Peyer's patch (tissue), 4 donors: ENCODE measurements at regions not wholly inside any gene's neighbourhood (a gene's known extent, or its start where the extent isn't known, plus 50 kb on each side); places are given as distances from the start of the nearest gene placed in this dataset.

ENCODE experiments used
- POLR2A ChIP-seq, 2 donors: fragments of 450-650 bp; IDR thresholded peaks; one replicate each; pipeline ENCODE4 v1.5.1; 2017; ENCODE audit warnings: antibody characterized with exemption in 2 of 2, mild to moderate bottlenecking in 2 of 2, moderate library complexity in 2 of 2
- TF ChIP-seq, protein P1 (sequence below), 6 experiments: fragments of 450-650 bp in 4 of 6; fragments of 200-600 bp in 2 of 6; sonication (generic) in 1 of 6; IDR thresholded peaks; one replicate each; pipeline ENCODE4 v1.5.1; 2017 to 2019; ENCODE audit warnings: antibody characterized with exemption in 6 of 6, mild to moderate bottlenecking in 3 of 6, moderate library complexity in 1 of 6

- TF ChIP-seq, protein P1, sequence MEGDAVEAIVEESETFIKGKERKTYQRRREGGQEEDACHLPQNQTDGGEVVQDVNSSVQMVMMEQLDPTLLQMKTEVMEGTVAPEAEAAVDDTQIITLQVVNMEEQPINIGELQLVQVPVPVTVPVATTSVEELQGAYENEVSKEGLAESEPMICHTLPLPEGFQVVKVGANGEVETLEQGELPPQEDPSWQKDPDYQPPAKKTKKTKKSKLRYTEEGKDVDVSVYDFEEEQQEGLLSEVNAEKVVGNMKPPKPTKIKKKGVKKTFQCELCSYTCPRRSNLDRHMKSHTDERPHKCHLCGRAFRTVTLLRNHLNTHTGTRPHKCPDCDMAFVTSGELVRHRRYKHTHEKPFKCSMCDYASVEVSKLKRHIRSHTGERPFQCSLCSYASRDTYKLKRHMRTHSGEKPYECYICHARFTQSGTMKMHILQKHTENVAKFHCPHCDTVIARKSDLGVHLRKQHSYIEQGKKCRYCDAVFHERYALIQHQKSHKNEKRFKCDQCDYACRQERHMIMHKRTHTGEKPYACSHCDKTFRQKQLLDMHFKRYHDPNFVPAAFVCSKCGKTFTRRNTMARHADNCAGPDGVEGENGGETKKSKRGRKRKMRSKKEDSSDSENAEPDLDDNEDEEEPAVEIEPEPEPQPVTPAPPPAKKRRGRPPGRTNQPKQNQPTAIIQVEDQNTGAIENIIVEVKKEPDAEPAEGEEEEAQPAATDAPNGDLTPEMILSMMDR (IDR thresholded peaks at IDR 0.05), result no peak
- no peak for TF ChIP-seq POLR2A (IDR thresholded peaks at IDR 0.05)
Observed at GRCh38 chr18:28972333-28972907, 795.5 kb upstream of the CDH2 start.
